Smooth muscle cell (in vitro differentiated cells): ENCODE measurements at regions not wholly inside any gene's neighbourhood (a gene's known extent, or its start where the extent isn't known, plus 50 kb on each side); places are given as distances from the start of the nearest gene placed in this dataset.
"Not testable (repeated sequence)": the region's sequence is repeated elsewhere in the genome, so short reads cannot be mapped to it uniquely, and the experiment has no call there.

Source experiments
- DNase-seq: peaks from one replicate; lab custom pipeline; 2025; ENCODE audit not compliant: unreplicated experiment; lab: John Stamatoyannopoulos, UW
- H2AFZ ChIP-seq: fragments of 200-600 bp; sonication (generic); 2 replicates; pipeline ENCODE4 v1.6.0; 2016; ENCODE audit warnings: antibody characterized with exemption, low read depth, mild to moderate bottlenecking
- H3F3A ChIP-seq: fragments of 200-600 bp; sonication (generic); 2 replicates; pipeline ENCODE4 v1.6.0; 2017; ENCODE audit warnings: antibody characterized with exemption, low read depth
- H3K27ac ChIP-seq: fragments of 200-600 bp; sonication (generic); 2 replicates; pipeline ENCODE4 v1.5.1; 2016; ENCODE audit warnings: low read depth, mild to moderate bottlenecking
- H3K27me3 ChIP-seq: fragments of 200-600 bp; sonication (generic); 2 replicates; pipeline ENCODE4 v1.6.1; 2016; ENCODE audit warnings: low read depth, mild to moderate bottlenecking
- H3K36me3 ChIP-seq: fragments of 200-600 bp; sonication (generic); 2 replicates; pipeline ENCODE4 v1.5.1; 2016; ENCODE audit warnings: low read depth
- H3K4me1 ChIP-seq: fragments of 200-600 bp; sonication (generic); 2 replicates; pipeline ENCODE4 v1.5.1; 2016; ENCODE audit warnings: low read depth
- H3K4me2 ChIP-seq: fragments of 200-600 bp; sonication (generic); 2 replicates; pipeline ENCODE4 v1.6.0; 2016; ENCODE audit warnings: mild to moderate bottlenecking
- H3K4me3 ChIP-seq: fragments of 200-600 bp; sonication (generic); 2 replicates; pipeline ENCODE4 v1.5.1; 2016; ENCODE audit warnings: mild to moderate bottlenecking
- H3K79me2 ChIP-seq: fragments of 200-600 bp; sonication (generic); 2 replicates; pipeline ENCODE4 v1.6.0; 2016; ENCODE audit warnings: low read depth, mild to moderate bottlenecking
- H3K9ac ChIP-seq: fragments of 200-600 bp; sonication (generic); 2 replicates; pipeline ENCODE4 v1.6.0; 2016; ENCODE audit warnings: low read depth
- H3K9me3 ChIP-seq: fragments of 200-600 bp; sonication (generic); replicated peaks from 2 replicates; pipeline ENCODE4 v1.5.1; 2016; ENCODE audit warnings: low read depth
- H4K20me1 ChIP-seq: fragments of 200-600 bp; sonication (generic); 2 replicates; pipeline ENCODE4 v1.6.0; 2016; ENCODE audit warnings: low read depth
- CTCF ChIP-seq: fragments of 200-600 bp; sonication (generic); IDR thresholded peaks from 2 replicates; pipeline ENCODE4 v1.5.1; 2017; ENCODE audit warnings: borderline replicate concordance, mild to moderate bottlenecking, antibody characterized with exemption; ENCODE audit not compliant: insufficient read depth, poor library complexity, severe bottlenecking
- WGBS: methylation state at CpG from one replicate; pipeline ENCODE4 v1.1.7; 2016; ENCODE audit warnings: low lambda C conversion rate; 5-methylcytosine and 5-hydroxymethylcytosine counted together

GRCh38 chr2:3034856-3035255 lies 342.8 kb downstream of the EIPR1 start:
- no peak for DNase-seq
- Histone ChIP-seq H3K79me2 (no peaks in the 10 kb centered on the region), H2AFZ (no peak overlapping the region), H3K4me3 (no peak overlapping the region), H3K4me2 (no peak overlapping the region), H3F3A (no peaks in the 10 kb centered on the region), H3K4me1 (no peaks in the 10 kb centered on the region), H3K27me3 (peaks cover 4% of the 10 kb centered on the region), H3K36me3 (no peaks in the 10 kb centered on the region), H3K9ac (no peak overlapping the region), H4K20me1 (no peaks in the 10 kb centered on the region), H3K9me3 (no peaks in the 10 kb centered on the region), H3K27ac (no peak overlapping the region)
- TF ChIP-seq CTCF: no peak
- 84% methylated on average over 13 of the region's 13 CpGs for WGBS

- Histone ChIP-seq H3K79me2 (no peaks in the 10 kb centered on the region), H3K9me3 (no peaks in the 10 kb centered on the region), H3K36me3 (no peaks in the 10 kb centered on the region), H4K20me1 (no peaks in the 10 kb centered on the region), H2AFZ (no peak overlapping the region), H3F3A (no peaks in the 10 kb centered on the region), H3K27ac (no peak overlapping the region), H3K4me1 (no peaks in the 10 kb centered on the region), H3K27me3 (peaks cover 4% of the 10 kb centered on the region), H3K4me2 (no peak overlapping the region), H3K4me3 (no peak overlapping the region), H3K9ac (no peak overlapping the region)
- no peak for TF ChIP-seq CTCF
- DNase-seq: no peak
- WGBS: 84% methylated on average over 7 of the region's 7 CpGs
Measured at GRCh38 chr2:3034396-3034795, 343.2 kb downstream of the EIPR1 start.

GRCh38 chr2:3033315-3033714 lies 344.3 kb downstream of the EIPR1 start:
- TF ChIP-seq CTCF: no peak
- no peaks in the 10 kb centered on the region for H3K79me2 ChIP-seq
- no peaks in the 10 kb centered on the region for H3F3A ChIP-seq
- peaks cover 4% of the 10 kb centered on the region for H3K27me3 ChIP-seq
- no peak overlapping the region for H2AFZ ChIP-seq
- DNase-seq: no peak
- WGBS: 94% methylated on average over 8 of the region's 8 CpGs
- no peak overlapping the region for H3K4me2 ChIP-seq
- H3K9me3 ChIP-seq: no peaks in the 10 kb centered on the region
- H3K4me1 ChIP-seq: no peaks in the 10 kb centered on the region
- H4K20me1 ChIP-seq: no peaks in the 10 kb centered on the region
- no peak overlapping the region for H3K27ac ChIP-seq
- no peak overlapping the region for H3K9ac ChIP-seq
- no peaks in the 10 kb centered on the region for H3K36me3 ChIP-seq
- H3K4me3 ChIP-seq: no peak overlapping the region

GRCh38 chr2:3030791-3031190 lies 346.8 kb downstream of the EIPR1 start:
- H4K20me1 ChIP-seq, H3K4me2 ChIP-seq, DNase-seq, H3K27me3 ChIP-seq, H3K9ac ChIP-seq, H3K4me1 ChIP-seq, H3F3A ChIP-seq, H3K36me3 ChIP-seq, H3K27ac ChIP-seq, H3K79me2 ChIP-seq, H3K4me3 ChIP-seq, H3K9me3 ChIP-seq, H2AFZ ChIP-seq: not testable (repeated sequence)
- WGBS: 93% methylated on average over 9 of the region's 9 CpGs
